ENCODE measurements at regions not wholly inside any gene's neighbourhood (a gene's known extent, or its start where the extent isn't known, plus 50 kb on each side); places are given as distances from the start of the nearest gene placed in this dataset.

- TF ChIP-seq POLR2A (IDR thresholded peaks at IDR 0.05; ENCODE audit: low read length), result no peak
- TF ChIP-seq GATA1 (IDR thresholded peaks at IDR 0.05; ENCODE audit: low read depth, low read length), result no peak
Measured at GRCh38 chr12:68490476-68490875, 120.2 kb upstream of the RAP1B start.

Data from erythroblast (primary cell).